Left kidney (tissue), 1 donor: ENCODE measurements at regions not wholly inside any gene's neighbourhood (a gene's known extent, or its start where the extent isn't known, plus 50 kb on each side); places are given as distances from the start of the nearest gene placed in this dataset.
"Not testable (repeated sequence)": the region's sequence is repeated elsewhere in the genome, so short reads cannot be mapped to it uniquely, and the experiment has no call there.

Experiments
- DNase-seq: peaks from one replicate; pipeline ENCODE4 v3.0.0-alpha.2; 2013

DNA sequence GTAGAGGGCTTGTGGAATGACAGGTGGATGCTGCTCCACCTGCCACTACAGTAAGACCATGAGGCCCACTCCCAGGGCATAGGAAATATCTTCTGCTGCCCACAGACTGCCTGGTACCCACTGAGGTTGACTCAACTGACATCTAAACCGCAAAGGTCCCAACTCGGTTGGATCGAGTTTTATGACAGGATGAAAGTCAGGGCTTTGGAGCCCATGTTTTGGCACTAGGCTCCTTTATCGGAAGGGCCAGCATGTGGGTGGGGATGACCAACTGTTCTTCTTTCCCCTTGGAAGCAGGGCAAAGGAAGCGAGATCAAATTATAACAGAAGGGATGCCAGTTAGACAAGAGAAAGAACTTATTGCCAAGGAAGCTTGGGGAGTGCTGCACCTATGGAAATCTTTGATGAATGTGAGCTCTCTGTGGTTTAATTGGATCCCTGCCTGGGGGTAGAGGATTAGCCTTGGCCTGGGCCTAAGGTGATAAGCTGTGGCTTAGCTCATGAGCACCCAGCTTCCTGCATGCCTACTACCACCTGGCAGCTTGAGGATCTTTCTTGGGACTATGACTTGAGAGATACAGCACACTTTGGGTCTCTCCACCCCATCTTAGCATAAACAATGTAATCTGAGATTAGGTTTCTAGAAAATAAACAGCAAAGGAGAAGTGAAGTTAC is 121.8 kb downstream of the KCNA5 start:
- no peak for DNase-seq

DNA sequence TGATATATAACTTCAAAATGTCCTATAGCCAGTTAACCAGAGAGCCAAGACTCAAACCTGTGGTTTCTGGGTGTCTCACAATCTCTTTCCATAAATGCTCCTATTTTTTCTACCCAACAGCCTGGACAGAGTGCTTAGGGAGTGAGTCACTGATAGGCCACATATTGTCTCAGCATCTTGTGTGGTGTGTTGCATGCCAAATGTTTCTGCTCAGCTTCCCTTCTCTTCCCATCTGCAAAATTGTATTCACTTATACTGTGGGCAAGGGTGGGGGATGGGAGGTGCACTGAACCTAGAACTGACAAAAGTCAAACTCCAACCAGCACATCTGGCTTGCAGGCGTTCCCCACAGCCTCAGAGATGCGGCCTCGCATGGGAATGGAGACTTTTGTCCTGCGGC is 123.3 kb downstream of the KCNA5 start:
- no peak for DNase-seq

- no peak for DNase-seq
These were observed 124.5 kb downstream of the KCNA5 start for GRCh38 chr12:5168148-5168547.

- DNase-seq: no peak
These were observed 127.2 kb downstream of the KCNA5 start for GRCh38 chr12:5170844-5171243.

DNA sequence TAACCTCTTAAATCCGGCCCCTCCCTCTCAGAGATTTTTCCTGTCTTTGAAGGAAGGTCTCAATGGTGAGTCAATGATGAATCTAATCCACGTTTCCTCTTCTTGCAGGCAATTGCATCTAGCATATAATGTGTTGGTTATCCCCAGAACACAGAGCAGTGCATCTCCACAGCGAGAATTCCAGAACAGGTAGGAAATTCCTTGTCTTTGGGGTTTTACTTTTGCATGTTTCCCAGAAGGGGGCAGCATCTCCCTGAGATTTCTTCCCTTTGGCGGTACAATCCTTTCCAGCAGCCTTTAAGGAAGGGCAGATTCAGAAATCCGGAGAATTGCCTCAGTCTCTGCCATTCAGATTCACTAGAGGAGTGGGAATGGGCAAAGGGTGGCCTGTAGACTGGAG is 128.0 kb downstream of the KCNA5 start:
- DNase-seq: peak; percentile 71

DNA sequence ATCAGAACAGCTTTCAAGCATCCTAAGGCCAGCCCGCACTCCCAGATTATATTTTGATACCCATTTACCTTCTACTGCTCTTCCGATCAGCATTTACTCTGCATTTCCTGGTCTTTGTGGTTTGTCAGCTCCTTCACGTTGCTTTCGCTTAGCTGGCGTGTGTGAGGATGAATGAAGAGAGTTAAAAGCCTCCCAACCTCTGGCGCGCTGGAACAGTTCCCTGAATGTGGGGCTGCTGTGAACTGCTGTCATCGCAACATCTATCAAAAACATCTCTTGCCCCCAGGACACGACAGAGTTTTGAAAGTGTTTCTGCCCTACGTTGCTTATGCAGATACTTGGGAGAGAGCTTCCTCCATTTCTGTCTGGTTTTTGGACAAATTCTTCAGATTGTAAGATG is 129.2 kb downstream of the KCNA5 start:
- no peak for DNase-seq

GRCh38 chr12:5173511-5174011 is 129.9 kb downstream of the KCNA5 start:
- no peak for DNase-seq

DNA sequence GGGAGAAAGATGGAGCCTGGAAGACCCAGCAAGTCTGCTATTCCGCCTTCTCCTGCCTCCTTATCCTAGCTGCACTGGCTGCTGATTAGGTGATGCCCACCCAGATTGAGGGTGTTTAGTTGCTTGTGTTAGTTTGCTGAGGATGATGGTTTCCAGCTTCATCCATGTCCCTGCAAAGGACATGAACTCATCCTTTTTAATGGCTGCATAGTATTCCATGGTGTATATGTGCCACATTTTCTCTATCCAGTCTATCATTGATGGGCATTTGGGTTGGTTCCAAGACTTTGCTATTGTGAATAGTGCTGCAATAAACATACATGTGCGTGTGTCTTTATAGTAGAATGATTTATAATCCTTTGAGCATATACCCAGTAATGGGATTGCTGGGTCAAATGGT is 131.7 kb downstream of the KCNA5 start:
- not testable (repeated sequence) for DNase-seq

DNA sequence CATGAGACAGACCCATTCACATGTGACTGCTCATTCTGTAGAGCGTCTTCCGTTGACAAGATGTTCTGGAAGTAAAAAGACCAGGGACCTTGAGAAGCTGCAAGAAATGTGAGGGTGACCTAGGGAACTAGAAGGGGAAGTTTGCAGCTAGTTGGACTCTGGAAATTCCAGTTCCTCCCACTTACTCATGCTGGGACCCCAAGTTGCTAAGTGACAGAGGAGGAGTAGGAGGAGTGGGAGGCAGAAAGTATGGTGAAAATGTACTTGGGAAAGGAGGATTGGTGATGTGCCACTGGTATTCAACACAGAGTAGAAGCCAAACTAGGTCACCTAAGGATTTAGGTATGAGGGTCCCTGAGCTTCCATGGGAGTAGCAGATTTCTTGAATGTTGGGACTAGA is 132.4 kb downstream of the KCNA5 start:
- DNase-seq: no peak

DNA sequence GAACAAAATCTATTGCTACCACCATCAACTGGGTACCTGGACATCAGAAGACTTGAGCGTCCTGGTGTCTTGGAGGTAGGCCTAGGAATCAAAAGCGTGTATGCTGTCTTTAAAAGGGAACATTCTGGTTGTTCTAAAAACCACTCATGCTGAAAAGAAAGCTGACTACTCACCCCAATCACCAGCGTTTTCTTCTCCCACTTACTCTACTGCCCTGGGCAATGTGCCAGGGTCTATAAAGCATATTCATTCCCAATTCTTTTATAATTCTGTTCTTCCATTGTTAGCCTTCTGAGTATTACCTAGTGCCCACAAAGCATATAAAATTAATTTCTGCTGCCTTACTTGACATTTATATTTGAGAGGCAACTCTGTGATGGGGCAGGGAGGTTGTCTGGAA is 133.4 kb downstream of the KCNA5 start:
- no peak for DNase-seq

- no peak for DNase-seq
These were observed 134.1 kb downstream of the KCNA5 start for GRCh38 chr12:5177731-5178130.

GRCh38 chr12:5178571-5178970 is 134.9 kb downstream of the KCNA5 start:
- DNase-seq: no peak

- no peak for DNase-seq
These were observed 136.8 kb downstream of the KCNA5 start for GRCh38 chr12:5180496-5180895.

DNA sequence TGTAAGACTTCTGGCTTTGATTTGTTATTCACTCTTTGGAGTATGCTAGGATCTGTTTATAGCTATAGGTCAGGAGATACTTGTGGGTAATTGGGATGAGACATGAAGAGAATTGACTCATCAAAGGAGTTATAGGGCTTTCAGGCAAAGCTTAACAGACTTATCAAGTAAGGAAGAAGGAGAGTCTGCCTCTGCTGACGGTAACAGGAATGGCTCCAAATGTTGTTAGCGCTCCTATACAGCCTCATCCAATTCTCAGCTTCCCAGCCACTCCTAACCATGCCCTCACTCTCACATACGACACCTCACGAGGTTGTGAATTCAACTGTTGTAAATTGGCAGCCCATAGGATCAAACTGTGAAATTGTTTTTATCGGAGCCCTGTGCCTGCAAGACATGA is 140.5 kb downstream of the KCNA5 start:
- no peak for DNase-seq

- no peak for DNase-seq
These were observed 141.9 kb downstream of the KCNA5 start for GRCh38 chr12:5185435-5186069.

DNA sequence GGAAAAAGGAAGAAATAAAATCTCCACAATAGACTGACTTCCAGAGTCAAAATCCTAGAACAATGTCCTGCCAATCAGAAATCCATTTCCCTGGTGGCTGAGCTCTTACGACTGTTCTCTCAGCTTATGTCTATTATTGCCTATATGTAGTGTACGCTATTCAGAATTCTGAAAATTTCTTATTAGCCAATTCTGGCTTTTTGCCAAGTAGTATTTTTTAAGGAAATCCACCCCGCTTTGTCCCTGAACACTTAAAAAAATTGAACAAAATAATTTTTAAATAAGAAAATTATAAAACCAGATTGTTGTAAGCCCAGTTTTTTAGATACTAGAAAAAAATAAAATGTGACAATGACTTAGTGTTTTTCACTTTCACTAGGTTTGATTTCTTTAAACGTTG is 143.0 kb downstream of the KCNA5 start:
- no peak for DNase-seq

GRCh38 chr12:5187136-5187535 is 143.5 kb downstream of the KCNA5 start:
- DNase-seq: no peak

DNA sequence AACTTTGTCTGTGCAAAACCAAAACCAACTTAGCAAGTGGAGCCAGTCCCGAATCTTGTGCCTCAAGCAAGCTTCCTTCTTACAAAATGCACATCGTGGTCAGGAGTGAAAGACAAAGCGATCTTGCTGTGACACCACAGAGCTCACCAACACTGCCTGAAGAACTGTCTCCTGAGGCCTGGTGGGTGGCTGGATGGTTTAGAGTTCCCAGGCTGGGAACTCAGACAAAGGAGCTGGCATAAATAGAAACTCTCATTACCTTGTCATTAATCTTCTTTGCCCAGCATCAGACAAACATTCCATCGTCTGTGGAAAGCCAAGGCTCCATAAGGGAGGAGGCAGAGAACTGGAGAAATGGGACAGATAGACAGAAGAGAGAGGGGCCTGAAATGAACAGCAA is 144.8 kb downstream of the KCNA5 start:
- DNase-seq: no peak

DNA sequence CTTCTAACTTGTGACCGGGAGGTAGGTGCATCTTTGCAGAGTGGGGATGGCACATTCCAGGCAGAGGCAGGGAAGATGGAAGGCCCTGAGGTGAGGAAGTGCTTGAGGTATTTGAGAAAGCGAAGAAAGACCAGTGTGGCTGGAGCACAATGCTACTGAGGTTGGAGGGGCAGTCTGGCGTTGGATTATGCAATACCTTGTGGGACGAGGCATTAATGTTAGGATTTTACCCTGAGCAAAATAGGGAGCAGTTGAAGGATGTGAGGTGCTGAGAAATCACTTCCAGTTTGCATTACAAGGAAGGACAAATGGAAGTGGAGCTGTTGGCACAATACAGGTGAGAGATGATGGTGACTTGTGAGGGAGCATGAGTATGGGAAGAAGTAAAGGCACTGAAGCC is 145.5 kb downstream of the KCNA5 start:
- no peak for DNase-seq

DNA sequence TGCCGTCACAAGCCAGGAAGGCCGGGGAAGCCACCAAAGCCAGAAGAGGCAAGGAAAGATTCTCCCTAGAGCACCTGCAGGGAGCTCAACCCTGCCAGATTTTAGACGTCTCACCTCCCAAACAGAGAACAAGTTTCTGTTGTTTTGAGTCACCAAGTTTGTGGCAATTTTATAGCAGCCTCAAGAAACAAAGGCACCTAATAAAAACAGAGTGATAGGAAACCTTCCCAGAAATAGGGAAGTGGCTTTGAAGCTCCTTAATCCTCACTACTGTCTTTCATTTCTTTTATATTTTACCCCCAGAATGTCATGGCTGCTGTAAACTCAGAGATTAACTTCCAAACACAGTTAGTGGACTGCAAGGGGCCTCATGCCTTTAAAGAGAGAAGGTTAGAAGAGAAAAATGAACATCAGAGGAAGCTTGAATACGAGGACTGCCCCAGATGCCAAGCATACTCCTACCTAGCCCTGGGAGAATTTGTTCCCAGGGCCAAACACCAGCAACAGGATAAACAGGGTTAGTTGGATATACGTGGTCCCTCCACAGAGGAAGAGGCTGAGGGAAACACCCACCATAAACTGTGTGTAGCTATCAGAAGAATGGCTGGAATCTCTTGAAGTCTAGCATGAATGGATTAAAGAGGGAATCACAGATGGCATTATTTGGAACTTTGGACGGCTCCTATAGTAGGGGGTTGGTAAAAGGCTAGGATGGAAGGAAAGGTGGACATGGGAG is 148.3 kb downstream of the KCNA5 start:
- no peak for DNase-seq

DNA sequence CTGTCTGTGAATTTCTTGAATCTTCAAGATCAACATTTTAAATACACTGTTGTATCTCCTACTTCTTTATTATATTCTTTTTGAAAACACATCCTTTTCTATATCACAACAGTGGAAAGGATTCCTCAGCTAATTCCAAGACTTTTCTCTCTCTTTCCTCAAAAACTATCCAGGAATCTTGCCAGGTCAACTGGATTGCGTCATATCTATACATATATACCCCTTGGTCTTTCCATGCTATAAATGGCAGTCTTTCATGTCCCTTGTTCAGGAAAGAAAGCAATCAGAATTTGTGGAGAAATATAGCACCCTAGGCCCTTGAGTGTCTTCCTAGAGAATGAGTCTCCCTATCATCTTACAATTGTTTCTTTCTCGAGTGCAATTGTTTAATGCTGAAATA is 149.0 kb downstream of the KCNA5 start:
- no peak for DNase-seq

GRCh38 chr12:5194306-5194705 is 150.6 kb downstream of the KCNA5 start:
- no peak for DNase-seq

DNA sequence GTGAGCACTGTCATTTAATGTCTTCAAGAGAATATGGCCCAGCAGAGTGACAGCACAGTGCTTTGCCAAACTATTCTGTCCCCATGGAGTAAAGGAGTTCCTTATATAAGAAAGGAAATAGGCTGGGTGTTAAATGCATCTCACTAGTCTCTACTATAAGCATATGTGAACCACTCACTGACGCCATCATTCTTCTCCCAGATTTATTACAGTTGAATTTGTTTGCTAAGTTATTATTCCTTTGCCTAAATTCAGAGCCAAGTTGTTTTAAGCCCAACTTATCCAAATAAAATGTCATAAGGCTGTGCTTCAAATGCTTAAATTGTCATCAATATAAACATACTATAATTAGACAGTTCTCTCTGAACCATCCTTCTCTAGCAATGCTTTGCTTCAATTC is 151.6 kb downstream of the KCNA5 start:
- DNase-seq: no peak
